ENCODE measurements at regions not wholly inside any gene's neighbourhood (a gene's known extent, or its start where the extent isn't known, plus 50 kb on each side); places are given as distances from the start of the nearest gene placed in this dataset.

DNA sequence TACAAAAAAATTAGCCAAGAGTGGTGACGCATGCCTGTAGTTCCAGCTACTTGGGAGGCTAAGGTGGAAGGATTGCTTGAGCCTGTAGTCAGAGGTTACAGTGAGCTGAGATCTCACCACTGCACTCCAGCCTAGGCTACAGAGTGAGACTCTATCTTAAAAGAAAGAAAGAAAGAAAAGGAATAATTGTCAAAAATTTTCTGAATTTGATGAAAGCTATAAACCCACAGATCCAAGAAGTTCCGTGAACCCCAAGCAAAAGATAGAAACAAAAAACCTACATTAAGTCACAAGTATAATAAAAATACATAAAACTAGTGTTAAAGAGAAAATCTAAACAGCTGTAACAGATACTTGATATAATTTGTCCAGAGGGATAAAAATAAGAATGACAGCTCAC is 60.1 kb upstream of the KMT2C start:
- TF ChIP-seq EP300 (IDR thresholded peaks at IDR 0.05) = no peak
- TF ChIP-seq, protein P1, sequence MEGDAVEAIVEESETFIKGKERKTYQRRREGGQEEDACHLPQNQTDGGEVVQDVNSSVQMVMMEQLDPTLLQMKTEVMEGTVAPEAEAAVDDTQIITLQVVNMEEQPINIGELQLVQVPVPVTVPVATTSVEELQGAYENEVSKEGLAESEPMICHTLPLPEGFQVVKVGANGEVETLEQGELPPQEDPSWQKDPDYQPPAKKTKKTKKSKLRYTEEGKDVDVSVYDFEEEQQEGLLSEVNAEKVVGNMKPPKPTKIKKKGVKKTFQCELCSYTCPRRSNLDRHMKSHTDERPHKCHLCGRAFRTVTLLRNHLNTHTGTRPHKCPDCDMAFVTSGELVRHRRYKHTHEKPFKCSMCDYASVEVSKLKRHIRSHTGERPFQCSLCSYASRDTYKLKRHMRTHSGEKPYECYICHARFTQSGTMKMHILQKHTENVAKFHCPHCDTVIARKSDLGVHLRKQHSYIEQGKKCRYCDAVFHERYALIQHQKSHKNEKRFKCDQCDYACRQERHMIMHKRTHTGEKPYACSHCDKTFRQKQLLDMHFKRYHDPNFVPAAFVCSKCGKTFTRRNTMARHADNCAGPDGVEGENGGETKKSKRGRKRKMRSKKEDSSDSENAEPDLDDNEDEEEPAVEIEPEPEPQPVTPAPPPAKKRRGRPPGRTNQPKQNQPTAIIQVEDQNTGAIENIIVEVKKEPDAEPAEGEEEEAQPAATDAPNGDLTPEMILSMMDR (IDR thresholded peaks at IDR 0.05) = no peak
